ENCODE measurements at regions not wholly inside any gene's neighbourhood (a gene's known extent, or its start where the extent isn't known, plus 50 kb on each side); places are given as distances from the start of the nearest gene placed in this dataset.
"Not testable (repeated sequence)": the region's sequence is repeated elsewhere in the genome, so short reads cannot be mapped to it uniquely, and the experiment has no call there.

DNA sequence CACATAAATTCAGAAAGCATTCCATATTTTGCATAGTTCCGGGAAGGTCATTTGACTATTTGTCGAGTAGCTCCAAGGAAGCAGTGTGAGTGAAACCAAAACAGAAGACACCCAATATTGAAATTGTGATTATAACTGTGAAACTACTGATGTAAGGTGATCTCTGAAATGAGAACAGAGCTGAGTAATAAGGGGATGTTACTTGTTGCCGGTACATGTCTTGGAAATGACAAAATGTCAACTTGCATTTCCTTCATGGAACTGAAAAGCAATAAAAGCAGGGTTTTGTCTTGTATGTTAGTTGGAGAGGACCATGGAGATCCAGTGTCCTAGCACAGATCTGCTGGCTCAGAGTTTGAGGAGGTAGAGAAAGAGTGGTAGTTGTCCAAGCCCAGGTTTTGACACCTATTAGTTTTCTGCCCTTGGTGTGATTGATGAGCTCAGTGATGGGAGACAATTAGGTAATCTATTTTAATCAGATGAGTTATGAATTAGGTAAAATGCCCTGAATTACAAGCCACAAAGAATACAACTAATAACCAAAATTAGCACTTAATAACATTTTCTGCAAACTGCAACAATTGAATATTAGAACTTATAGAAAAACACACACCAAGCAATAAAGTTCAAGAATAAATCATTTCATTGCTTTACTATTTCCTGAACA lies 58.7 kb upstream of the ZNF519 start:
- not testable (repeated sequence) for H3K27ac ChIP-seq (ENCODE audit: poor library complexity, severe bottlenecking); H3K4me3 ChIP-seq (ENCODE audit: severe bottlenecking); ATAC-seq (ENCODE audit: low read depth); H3K27me3 ChIP-seq (ENCODE audit: insufficient read depth, poor library complexity, severe bottlenecking); H3K9me3 ChIP-seq (ENCODE audit: severe bottlenecking); H3K36me3 ChIP-seq (ENCODE audit: low read depth); DNase-seq (ENCODE audit: low spot score)
- H3K4me1 ChIP-seq (ENCODE audit: insufficient read depth, poor library complexity, severe bottlenecking): peaks cover 13% of the 10 kb centered on the region

DNA sequence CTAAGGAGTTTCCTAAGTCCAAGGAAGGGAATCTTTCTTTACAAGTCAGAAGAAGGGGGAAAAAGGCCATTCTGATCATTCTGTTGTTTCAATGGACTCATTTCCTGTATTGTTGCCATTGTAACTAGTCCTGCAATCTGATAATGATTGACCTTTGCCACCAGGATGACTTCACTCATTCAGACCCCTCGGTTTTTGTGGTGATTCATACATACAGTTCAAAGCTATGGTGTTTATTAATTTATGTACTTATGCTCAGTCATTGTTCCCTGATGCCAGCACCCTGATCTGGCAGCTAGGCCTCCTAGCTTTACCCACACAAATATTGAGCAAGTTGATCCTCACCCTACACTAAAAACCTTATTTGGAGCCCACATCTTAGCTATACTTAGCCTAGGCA lies 57.6 kb upstream of the ZNF519 start:
- Histone ChIP-seq H3K4me1 (ENCODE audit: insufficient read depth, poor library complexity, severe bottlenecking) (peaks cover 13% of the 10 kb centered on the region), H3K27ac (ENCODE audit: poor library complexity, severe bottlenecking) (peak overlapping the region; percentile 27), H3K36me3 (ENCODE audit: low read depth) (no peaks in the 10 kb centered on the region), H3K9me3 (ENCODE audit: severe bottlenecking) (no peaks in the 10 kb centered on the region), H3K27me3 (ENCODE audit: insufficient read depth, poor library complexity, severe bottlenecking) (no peaks in the 10 kb centered on the region), H3K4me3 (ENCODE audit: severe bottlenecking) (no peak overlapping the region)
- ATAC-seq (ENCODE audit: low read depth) (peak; percentile 70), DNase-seq (ENCODE audit: low spot score) (no peak)
- TF ChIP-seq, protein P1, sequence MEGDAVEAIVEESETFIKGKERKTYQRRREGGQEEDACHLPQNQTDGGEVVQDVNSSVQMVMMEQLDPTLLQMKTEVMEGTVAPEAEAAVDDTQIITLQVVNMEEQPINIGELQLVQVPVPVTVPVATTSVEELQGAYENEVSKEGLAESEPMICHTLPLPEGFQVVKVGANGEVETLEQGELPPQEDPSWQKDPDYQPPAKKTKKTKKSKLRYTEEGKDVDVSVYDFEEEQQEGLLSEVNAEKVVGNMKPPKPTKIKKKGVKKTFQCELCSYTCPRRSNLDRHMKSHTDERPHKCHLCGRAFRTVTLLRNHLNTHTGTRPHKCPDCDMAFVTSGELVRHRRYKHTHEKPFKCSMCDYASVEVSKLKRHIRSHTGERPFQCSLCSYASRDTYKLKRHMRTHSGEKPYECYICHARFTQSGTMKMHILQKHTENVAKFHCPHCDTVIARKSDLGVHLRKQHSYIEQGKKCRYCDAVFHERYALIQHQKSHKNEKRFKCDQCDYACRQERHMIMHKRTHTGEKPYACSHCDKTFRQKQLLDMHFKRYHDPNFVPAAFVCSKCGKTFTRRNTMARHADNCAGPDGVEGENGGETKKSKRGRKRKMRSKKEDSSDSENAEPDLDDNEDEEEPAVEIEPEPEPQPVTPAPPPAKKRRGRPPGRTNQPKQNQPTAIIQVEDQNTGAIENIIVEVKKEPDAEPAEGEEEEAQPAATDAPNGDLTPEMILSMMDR (IDR thresholded peaks at IDR 0.05; ENCODE audit: poor library complexity, severe bottlenecking): no peak

DNA sequence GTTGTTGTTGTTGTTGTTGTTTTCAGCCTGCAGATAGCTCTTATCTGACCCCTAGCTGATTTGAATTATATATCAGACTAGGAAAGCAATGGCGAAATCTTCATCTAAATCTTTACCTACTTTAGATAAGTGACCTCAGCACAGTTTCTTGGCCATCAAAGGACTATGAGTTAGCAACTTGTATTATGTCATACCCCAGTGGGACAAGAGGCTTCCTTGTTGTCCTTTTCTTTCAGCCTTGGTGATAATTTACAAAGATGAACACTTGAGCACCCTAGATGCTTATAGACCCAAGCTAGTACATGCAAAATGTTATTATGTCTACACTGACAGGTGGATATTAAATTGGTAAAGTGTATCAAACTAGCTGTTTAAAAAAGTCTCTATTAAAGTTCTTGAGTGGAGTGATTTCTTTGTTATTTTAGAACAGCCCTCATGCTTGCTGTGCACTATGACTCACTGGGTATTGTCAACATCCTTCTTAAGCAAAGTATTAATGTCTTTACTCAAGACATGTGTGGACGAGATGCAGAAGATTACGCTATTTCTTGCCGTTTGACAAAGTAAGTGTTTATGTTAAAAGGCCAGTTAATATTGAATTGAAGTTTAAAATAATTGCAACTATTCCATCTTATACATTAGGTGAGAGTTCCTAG lies 56.6 kb upstream of the ZNF519 start:
- Histone ChIP-seq H3K27ac (ENCODE audit: poor library complexity, severe bottlenecking) (peak overlapping the region; percentile 27), H3K4me1 (ENCODE audit: insufficient read depth, poor library complexity, severe bottlenecking) (peaks cover 13% of the 10 kb centered on the region)
- not testable (repeated sequence) for H3K4me3 ChIP-seq (ENCODE audit: severe bottlenecking); H3K9me3 ChIP-seq (ENCODE audit: severe bottlenecking); H3K36me3 ChIP-seq (ENCODE audit: low read depth); H3K27me3 ChIP-seq (ENCODE audit: insufficient read depth, poor library complexity, severe bottlenecking); DNase-seq (ENCODE audit: low spot score)
- ATAC-seq (ENCODE audit: low read depth): peak; percentile 86
